H1 (cell line): ENCODE measurements at regions not wholly inside any gene's neighbourhood (a gene's known extent, or its start where the extent isn't known, plus 50 kb on each side); places are given as distances from the start of the nearest gene placed in this dataset.

ENCODE experiments used
- CTBP2 ChIP-seq: IDR thresholded peaks from 2 replicates; pipeline ENCODE4 v1.7.0; 2011; ENCODE audit warnings: borderline replicate concordance, mild to moderate bottlenecking, moderate library complexity, mixed read lengths, low read length; ENCODE audit not compliant: insufficient read depth, insufficient read length
- HDAC2 ChIP-seq, 2 experiments: fragments of 300-600 bp in 1 of 2; sonication (generic) in 1 of 2; IDR thresholded peaks; 2 replicates each; pipeline ENCODE4 v1.6.1; 2011 to 2012; ENCODE audit warnings: low read depth in 2 of 2, low read length in 2 of 2, mild to moderate bottlenecking in 2 of 2, moderate library complexity in 2 of 2, borderline replicate concordance in 1 of 2, inconsistent platforms in 1 of 2

DNA sequence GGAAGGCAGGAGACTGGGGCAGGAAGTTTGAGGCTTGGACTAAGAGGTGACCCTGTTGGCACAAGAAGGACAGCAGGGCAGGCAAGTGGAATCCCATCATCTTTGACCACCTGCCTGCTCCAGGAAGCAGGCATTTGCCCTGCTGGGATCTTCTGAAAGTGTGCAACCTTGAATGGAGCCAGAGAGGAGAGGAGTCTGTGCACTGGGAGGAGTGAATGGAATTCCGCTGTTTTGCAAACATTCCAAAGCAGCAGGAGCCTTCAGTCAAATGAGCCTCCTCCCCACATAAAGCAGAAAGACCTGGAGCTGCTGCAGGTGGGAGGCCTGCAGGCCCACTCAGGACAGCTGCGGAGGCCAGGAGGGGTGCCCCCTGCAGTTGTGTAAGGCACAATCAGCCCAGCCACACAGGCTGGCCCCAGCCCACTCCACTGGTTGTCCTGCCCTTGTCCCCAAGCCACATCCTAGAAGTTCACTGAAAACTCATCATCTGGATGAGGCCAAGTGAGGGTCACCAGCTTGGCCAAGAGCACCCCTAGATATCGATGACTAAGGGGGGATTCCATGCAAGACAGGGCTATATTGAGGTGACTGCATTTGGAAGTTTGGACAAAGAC is 249.5 kb downstream of the RPS24 start (continued):
- peak; percentile 24 to 38; a peak in 1 of 4 replicates for TF ChIP-seq HDAC2 (IDR thresholded peaks at IDR 0.05; ENCODE audit: borderline replicate concordance in 1 of 2, low read depth in 2 of 2, low read length in 2 of 2)
- peak; percentile 85 for TF ChIP-seq CTBP2
